WTC11 (cell line): ENCODE measurements at regions not wholly inside any gene's neighbourhood (a gene's known extent, or its start where the extent isn't known, plus 50 kb on each side); places are given as distances from the start of the nearest gene placed in this dataset.

Experiments used
- ATAC-seq: fragments of 200-7000 bp; cut with Tn5 transposase; 2 replicates; pipeline ENCODE4 v1.10.0; 2021; ENCODE audit warnings: mild to moderate bottlenecking, moderate library complexity
- CTCF ChIA-PET: fragments of 300-600 bp; sonication (Branson Sonifier 250); formaldehyde crosslinking; loops from one replicate; lab custom pipeline; 2021; ENCODE audit warnings: antibody characterized with exemption; lab: Charles Lee
- POLR2A ChIA-PET: fragments of 350-600 bp; sonication (Branson Sonifier 250); formaldehyde crosslinking; loops from one replicate; lab custom pipeline; 2021; ENCODE audit warnings: antibody characterized with exemption; lab: Charles Lee
- DNase-seq: peaks from one replicate; pipeline ENCODE4 v3.0.0; 2021; ENCODE audit warnings: low spot score
- H3K27ac Mint-ChIP-seq: 2 replicates; pipeline ENCODE4 v1.8.0; 2021; ENCODE audit warnings: mixed read lengths
- H3K27me3 Mint-ChIP-seq: 2 replicates; pipeline ENCODE4 v1.8.0; 2021; ENCODE audit warnings: low read depth, mild to moderate bottlenecking, moderate library complexity, mixed read lengths
- H3K36me3 Mint-ChIP-seq: 2 replicates; pipeline ENCODE4 v1.8.0; 2021; ENCODE audit warnings: mixed read lengths
- H3K4me1 Mint-ChIP-seq: 2 replicates; pipeline ENCODE4 v1.8.0; 2022; ENCODE audit warnings: mixed read lengths
- H3K4me3 Mint-ChIP-seq: 2 replicates; pipeline ENCODE4 v1.8.0; 2021; ENCODE audit warnings: mild to moderate bottlenecking, moderate library complexity, mixed read lengths
- H3K9me3 Mint-ChIP-seq: 2 replicates; pipeline ENCODE4 v1.8.0; 2021; ENCODE audit warnings: mixed read lengths
- ATF3 ChIP-seq: sonication (generic); formaldehyde crosslinking; conservative IDR thresholded peaks from 2 replicates; pipeline ENCODE4 v1.8.1; 2022; ENCODE audit warnings: mild to moderate bottlenecking, missing genetic modification reagents
- CDX4 ChIP-seq: fragments of 250-450 bp; sonication (Bioruptor Pico); IDR thresholded peaks from 2 replicates; pipeline ENCODE4 v1.9.0; 2021; ENCODE audit warnings: moderate library complexity, mild to moderate bottlenecking, inconsistent platforms, borderline replicate concordance
- CREB1 ChIP-seq: sonication (generic); formaldehyde crosslinking; IDR thresholded peaks from 2 replicates; pipeline ENCODE4 v1.8.0; 2023; ENCODE audit warnings: mild to moderate bottlenecking, missing genetic modification reagents
- CREM ChIP-seq: sonication (generic); formaldehyde crosslinking; IDR thresholded peaks from 2 replicates; pipeline ENCODE4 v1.8.1; 2022; ENCODE audit warnings: mild to moderate bottlenecking, missing genetic modification reagents, moderate library complexity
- CTCF ChIP-seq: fragments of 200-600 bp; IDR thresholded peaks from 2 replicates; pipeline ENCODE4 v1.8.0; 2022; ENCODE audit warnings: antibody characterized with exemption
- ETV6 ChIP-seq: sonication (generic); formaldehyde crosslinking; IDR thresholded peaks from 2 replicates; pipeline ENCODE4 v1.8.1; 2022; ENCODE audit warnings: mild to moderate bottlenecking, missing genetic modification reagents
- GRHL2 ChIP-seq: fragments of 250-450 bp; sonication (Bioruptor Pico); IDR thresholded peaks from 2 replicates; pipeline ENCODE4 v1.8.0; 2022; ENCODE audit warnings: mild to moderate bottlenecking, moderate library complexity; ENCODE audit not compliant: insufficient replicate concordance, severe bottlenecking
- HMGXB4 ChIP-seq: sonication (generic); formaldehyde crosslinking; IDR thresholded peaks from 2 replicates; pipeline ENCODE4 v1.8.1; 2023; ENCODE audit warnings: mild to moderate bottlenecking, moderate library complexity, missing genetic modification reagents
- IRF1 ChIP-seq: sonication (generic); formaldehyde crosslinking; IDR thresholded peaks from 2 replicates; pipeline ENCODE4 v1.8.0; 2023; ENCODE audit warnings: missing genetic modification reagents
- IRF2 ChIP-seq: sonication (generic); formaldehyde crosslinking; IDR thresholded peaks from 2 replicates; pipeline ENCODE4 v1.8.0; 2022; ENCODE audit warnings: low read depth, missing genetic modification reagents, borderline replicate concordance
- MAX ChIP-seq: sonication (generic); formaldehyde crosslinking; IDR thresholded peaks from 2 replicates; pipeline ENCODE4 v1.8.0; 2022; ENCODE audit warnings: mild to moderate bottlenecking, missing genetic modification reagents
- MLX ChIP-seq: sonication (generic); formaldehyde crosslinking; IDR thresholded peaks from 2 replicates; pipeline ENCODE4 v1.8.1; 2023; ENCODE audit warnings: mild to moderate bottlenecking, missing genetic modification reagents, moderate library complexity
- NFYB ChIP-seq: sonication (generic); formaldehyde crosslinking; conservative IDR thresholded peaks from 2 replicates; pipeline ENCODE4 v1.8.0; 2022; ENCODE audit warnings: low read depth, missing genetic modification reagents
- OVOL2 ChIP-seq: fragments of 250-450 bp; sonication (Bioruptor Pico); IDR thresholded peaks from 2 replicates; pipeline ENCODE4 v1.9.0; 2021; ENCODE audit warnings: mild to moderate bottlenecking, borderline replicate concordance
- PRDM15 ChIP-seq: sonication (generic); formaldehyde crosslinking; IDR thresholded peaks from 2 replicates; pipeline ENCODE4 v1.8.0; 2022; ENCODE audit warnings: missing genetic modification reagents
- PREB ChIP-seq: sonication (generic); formaldehyde crosslinking; IDR thresholded peaks from 2 replicates; pipeline ENCODE4 v1.8.1; 2022; ENCODE audit warnings: mild to moderate bottlenecking, missing genetic modification reagents, moderate library complexity, borderline replicate concordance
- PRRX2 ChIP-seq: fragments of 250-450 bp; sonication (Bioruptor Pico); IDR thresholded peaks from 2 replicates; pipeline ENCODE4 v1.8.0; 2021; ENCODE audit warnings: mild to moderate bottlenecking
- USF1 ChIP-seq: sonication (generic); formaldehyde crosslinking; IDR thresholded peaks from 2 replicates; pipeline ENCODE4 v1.8.0; 2022; ENCODE audit warnings: mild to moderate bottlenecking, missing genetic modification reagents
- ZBTB21 ChIP-seq: sonication (generic); formaldehyde crosslinking; IDR thresholded peaks from 2 replicates; pipeline ENCODE4 v1.8.1; 2023; ENCODE audit warnings: mild to moderate bottlenecking, missing genetic modification reagents, borderline replicate concordance
- ZNF263 ChIP-seq: sonication (generic); formaldehyde crosslinking; IDR thresholded peaks from 2 replicates; pipeline ENCODE4 v1.8.1; 2022; ENCODE audit warnings: low read depth, mild to moderate bottlenecking, moderate library complexity, missing genetic modification reagents
- ZNF425 ChIP-seq: fragments of 250-450 bp; sonication (Bioruptor Pico); conservative IDR thresholded peaks from 2 replicates; pipeline ENCODE4 v1.9.0; 2021; ENCODE audit warnings: mild to moderate bottlenecking

GRCh38 chr14:41498959-41499358 lies 107.7 kb upstream of the LRFN5 start (continued):
- TF ChIP-seq PRDM15 = no peak

- no peaks in the 10 kb centered on the region for H3K36me3 Mint-ChIP-seq
- H3K4me1 Mint-ChIP-seq = 0 out of 2 replicates have a peak, but pooled peaks cover 2% of the 10 kb centered on the region
- POLR2A ChIA-PET = no interaction called here
- peaks cover 6% of the 10 kb centered on the region for H3K9me3 Mint-ChIP-seq
- DNase-seq (no peak), ATAC-seq (no peak)
- H3K27ac Mint-ChIP-seq = no peak overlapping the region
- H3K27me3 Mint-ChIP-seq = no peaks in the 10 kb centered on the region
- TF ChIP-seq CREB1 (CRISPR knock-in tag) = no peak
- no peak for TF ChIP-seq ATF3 (CRISPR knock-in tag)
- TF ChIP-seq HMGXB4 (CRISPR knock-in tag) = no peak
- no peak for TF ChIP-seq CREM (CRISPR knock-in tag)
- TF ChIP-seq ZBTB21 (CRISPR knock-in tag) = no peak
- no peak for TF ChIP-seq ZNF263 (CRISPR knock-in tag)
- TF ChIP-seq IRF1 = no peak
- no peak for TF ChIP-seq MAX (CRISPR knock-in tag)
- no peak for TF ChIP-seq NFYB (CRISPR knock-in tag)
- no peak for TF ChIP-seq OVOL2 (CRISPR knock-in tag)
- TF ChIP-seq CTCF = no peak
- TF ChIP-seq IRF2 (CRISPR knock-in tag) = no peak
- no peak for TF ChIP-seq PREB (CRISPR knock-in tag)
- TF ChIP-seq ZNF425 = no peak
- no peak for TF ChIP-seq CDX4
- TF ChIP-seq USF1 (CRISPR knock-in tag) = no peak
- TF ChIP-seq ETV6 (CRISPR knock-in tag) = no peak
- no peak for TF ChIP-seq GRHL2 (CRISPR knock-in tag)
- TF ChIP-seq PRRX2 (CRISPR knock-in tag) = no peak
- TF ChIP-seq MLX = no peak
- TF ChIP-seq, all 79 proteins: peak for 0
- CTCF ChIA-PET = no interaction called here
- no peak overlapping the region for H3K4me3 Mint-ChIP-seq
These were observed 116.4 kb upstream of the LRFN5 start for GRCh38 chr14:41490323-41490722.
